ENCODE measurements at regions not wholly inside any gene's neighbourhood (a gene's known extent, or its start where the extent isn't known, plus 50 kb on each side); places are given as distances from the start of the nearest gene placed in this dataset.

DNA sequence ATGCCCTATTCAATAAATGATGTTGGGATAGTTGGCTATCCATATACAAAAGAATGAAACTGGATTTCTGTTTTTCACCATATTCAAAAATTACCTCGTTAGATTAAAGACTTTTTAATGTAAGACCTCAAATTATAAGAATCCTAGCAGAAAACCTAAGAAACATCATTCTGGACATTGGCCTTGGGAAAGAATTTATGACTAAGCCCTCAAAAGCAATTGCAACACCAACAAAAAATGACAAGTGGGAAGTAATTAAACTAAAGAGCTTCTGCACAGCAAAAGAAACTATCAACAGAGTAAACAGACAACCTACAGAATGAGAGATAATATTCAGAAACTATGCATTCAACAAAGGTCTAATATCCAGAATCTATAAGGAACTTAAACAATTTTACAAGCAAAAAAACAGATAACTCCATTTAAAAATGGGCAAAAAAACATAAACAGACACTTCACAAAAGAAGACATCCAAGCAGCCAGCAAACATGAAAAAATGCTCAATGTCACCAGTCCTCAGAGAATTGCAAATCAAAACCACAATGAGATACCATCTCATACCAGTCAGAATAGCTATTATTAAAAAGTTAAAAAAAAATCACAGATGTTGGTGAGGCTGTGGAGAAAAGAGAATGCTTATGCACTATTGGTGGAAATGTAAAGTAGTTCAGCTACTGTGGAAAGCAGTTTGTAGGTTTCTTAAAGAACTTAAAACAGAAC, 309.8 kb downstream of the AHR start:
- TF ChIP-seq, protein P1, sequence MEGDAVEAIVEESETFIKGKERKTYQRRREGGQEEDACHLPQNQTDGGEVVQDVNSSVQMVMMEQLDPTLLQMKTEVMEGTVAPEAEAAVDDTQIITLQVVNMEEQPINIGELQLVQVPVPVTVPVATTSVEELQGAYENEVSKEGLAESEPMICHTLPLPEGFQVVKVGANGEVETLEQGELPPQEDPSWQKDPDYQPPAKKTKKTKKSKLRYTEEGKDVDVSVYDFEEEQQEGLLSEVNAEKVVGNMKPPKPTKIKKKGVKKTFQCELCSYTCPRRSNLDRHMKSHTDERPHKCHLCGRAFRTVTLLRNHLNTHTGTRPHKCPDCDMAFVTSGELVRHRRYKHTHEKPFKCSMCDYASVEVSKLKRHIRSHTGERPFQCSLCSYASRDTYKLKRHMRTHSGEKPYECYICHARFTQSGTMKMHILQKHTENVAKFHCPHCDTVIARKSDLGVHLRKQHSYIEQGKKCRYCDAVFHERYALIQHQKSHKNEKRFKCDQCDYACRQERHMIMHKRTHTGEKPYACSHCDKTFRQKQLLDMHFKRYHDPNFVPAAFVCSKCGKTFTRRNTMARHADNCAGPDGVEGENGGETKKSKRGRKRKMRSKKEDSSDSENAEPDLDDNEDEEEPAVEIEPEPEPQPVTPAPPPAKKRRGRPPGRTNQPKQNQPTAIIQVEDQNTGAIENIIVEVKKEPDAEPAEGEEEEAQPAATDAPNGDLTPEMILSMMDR (IDR thresholded peaks at IDR 0.05; ENCODE audit: poor library complexity): no peak
- TF ChIP-seq EZH2 (IDR thresholded peaks at IDR 0.05; ENCODE audit: borderline replicate concordance) (no peak), EZH2phosphoT487 (IDR thresholded peaks at IDR 0.05; ENCODE audit: low read depth, severe bottlenecking, unreplicated experiment) (no peak)
